ENCODE measurements at regions not wholly inside any gene's neighbourhood (a gene's known extent, or its start where the extent isn't known, plus 50 kb on each side); places are given as distances from the start of the nearest gene placed in this dataset.
"Not testable (repeated sequence)": the region's sequence is repeated elsewhere in the genome, so short reads cannot be mapped to it uniquely, and the experiment has no call there.

- Histone ChIP-seq H3K36me3 (no peaks in the 10 kb centered on the region), H3K4me1 (no peaks in the 10 kb centered on the region), H3K9me3 (no peaks in the 10 kb centered on the region), H3K27me3 (no peaks in the 10 kb centered on the region), H3K27ac (no peak overlapping the region), H3K4me3 (no peak overlapping the region)
- no peak for DNase-seq
- TF ChIP-seq, protein P1, sequence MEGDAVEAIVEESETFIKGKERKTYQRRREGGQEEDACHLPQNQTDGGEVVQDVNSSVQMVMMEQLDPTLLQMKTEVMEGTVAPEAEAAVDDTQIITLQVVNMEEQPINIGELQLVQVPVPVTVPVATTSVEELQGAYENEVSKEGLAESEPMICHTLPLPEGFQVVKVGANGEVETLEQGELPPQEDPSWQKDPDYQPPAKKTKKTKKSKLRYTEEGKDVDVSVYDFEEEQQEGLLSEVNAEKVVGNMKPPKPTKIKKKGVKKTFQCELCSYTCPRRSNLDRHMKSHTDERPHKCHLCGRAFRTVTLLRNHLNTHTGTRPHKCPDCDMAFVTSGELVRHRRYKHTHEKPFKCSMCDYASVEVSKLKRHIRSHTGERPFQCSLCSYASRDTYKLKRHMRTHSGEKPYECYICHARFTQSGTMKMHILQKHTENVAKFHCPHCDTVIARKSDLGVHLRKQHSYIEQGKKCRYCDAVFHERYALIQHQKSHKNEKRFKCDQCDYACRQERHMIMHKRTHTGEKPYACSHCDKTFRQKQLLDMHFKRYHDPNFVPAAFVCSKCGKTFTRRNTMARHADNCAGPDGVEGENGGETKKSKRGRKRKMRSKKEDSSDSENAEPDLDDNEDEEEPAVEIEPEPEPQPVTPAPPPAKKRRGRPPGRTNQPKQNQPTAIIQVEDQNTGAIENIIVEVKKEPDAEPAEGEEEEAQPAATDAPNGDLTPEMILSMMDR (IDR thresholded peaks at IDR 0.05), result no peak
- no peak for TF ChIP-seq POLR2A (IDR thresholded peaks at IDR 0.05)
These were observed 75.6 kb upstream of the RBFOX1 start for GRCh38 chr16:7257016-7257415.

GRCh38 chr16:7246578-7246977 is 86.1 kb upstream of the RBFOX1 start:
- H3K36me3 ChIP-seq, result no peaks in the 10 kb centered on the region
- no peak overlapping the region for H3K4me3 ChIP-seq
- no peak overlapping the region for H3K27ac ChIP-seq
- no peaks in the 10 kb centered on the region for H3K9me3 ChIP-seq
- no peak for TF ChIP-seq POLR2A (IDR thresholded peaks at IDR 0.05)
- TF ChIP-seq, protein P1 (IDR thresholded peaks at IDR 0.05), result no peak
- no peak for DNase-seq
- no peaks in the 10 kb centered on the region for H3K4me1 ChIP-seq
- no peaks in the 10 kb centered on the region for H3K27me3 ChIP-seq

- Histone ChIP-seq H3K27me3 (no peaks in the 10 kb centered on the region), H3K27ac (no peak overlapping the region), H3K9me3 (no peaks in the 10 kb centered on the region), H3K4me3 (no peak overlapping the region), H3K36me3 (no peaks in the 10 kb centered on the region), H3K4me1 (no peaks in the 10 kb centered on the region)
- TF ChIP-seq POLR2A (IDR thresholded peaks at IDR 0.05), result no peak
- TF ChIP-seq, protein P1 (IDR thresholded peaks at IDR 0.05), result no peak
- no peak for DNase-seq
These were observed 93.1 kb upstream of the RBFOX1 start for GRCh38 chr16:7239547-7239946.

DNA sequence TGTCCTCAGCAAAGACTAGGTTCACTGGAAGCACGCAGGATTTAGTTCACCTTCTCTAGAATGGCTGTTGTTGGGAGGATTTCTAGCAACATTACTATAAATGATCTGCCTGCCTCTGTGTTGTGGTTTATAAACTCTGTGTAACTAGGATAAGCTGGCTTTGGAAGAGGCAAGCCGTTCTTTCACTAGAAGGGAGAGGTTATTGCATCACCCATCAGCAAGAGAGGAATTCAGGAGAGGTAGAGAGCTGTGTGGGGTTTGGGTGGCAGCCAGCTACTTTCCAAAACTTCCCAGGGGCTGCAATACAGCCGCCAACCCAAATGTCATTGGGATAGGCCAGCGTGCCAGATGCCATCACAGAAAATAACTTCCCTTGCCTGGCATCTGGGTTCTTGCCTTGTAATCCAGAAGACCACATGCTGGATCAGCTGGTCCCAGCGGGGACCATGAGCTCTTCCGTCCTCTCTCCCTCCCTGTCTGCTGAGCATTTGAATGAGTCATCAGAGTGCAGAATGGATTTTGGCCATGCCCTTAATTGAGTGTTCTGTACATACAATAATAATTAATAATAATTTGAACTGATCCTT is 95.7 kb upstream of the RBFOX1 start:
- no peak for DNase-seq
- H3K9me3 ChIP-seq, result no peaks in the 10 kb centered on the region
- no peaks in the 10 kb centered on the region for H3K36me3 ChIP-seq
- no peak overlapping the region for H3K4me3 ChIP-seq
- H3K27ac ChIP-seq, result no peak overlapping the region
- TF ChIP-seq, protein P1 (IDR thresholded peaks at IDR 0.05), result no peak
- TF ChIP-seq POLR2A (IDR thresholded peaks at IDR 0.05), result no peak
- H3K4me1 ChIP-seq, result no peaks in the 10 kb centered on the region
- no peaks in the 10 kb centered on the region for H3K27me3 ChIP-seq

DNA sequence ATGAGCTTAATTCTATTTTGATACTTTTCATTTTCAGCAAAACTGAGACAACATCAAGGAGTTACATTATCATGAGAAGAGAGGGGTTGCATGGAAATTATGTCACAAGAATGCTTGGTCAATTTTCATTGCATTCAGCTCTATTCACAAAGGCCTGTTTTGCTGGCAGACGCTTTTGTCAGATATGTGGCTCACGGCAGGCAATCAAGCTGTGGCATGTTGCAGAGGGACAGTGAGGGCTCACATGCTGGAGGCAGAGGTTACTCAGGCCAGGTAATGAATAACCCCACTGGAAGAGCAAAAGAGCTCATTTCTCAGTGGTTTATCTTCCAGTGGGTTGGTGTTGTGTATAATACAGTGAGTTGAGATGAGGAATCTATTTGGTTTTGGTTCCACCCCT is 98.7 kb upstream of the RBFOX1 start:
- Histone ChIP-seq H3K36me3 (no peaks in the 10 kb centered on the region), H3K4me3 (no peak overlapping the region), H3K4me1 (no peaks in the 10 kb centered on the region), H3K9me3 (no peaks in the 10 kb centered on the region), H3K27ac (no peak overlapping the region), H3K27me3 (no peaks in the 10 kb centered on the region)
- no peak for DNase-seq
- TF ChIP-seq, protein P1 (IDR thresholded peaks at IDR 0.05), result no peak
- no peak for TF ChIP-seq POLR2A (IDR thresholded peaks at IDR 0.05)

DNA sequence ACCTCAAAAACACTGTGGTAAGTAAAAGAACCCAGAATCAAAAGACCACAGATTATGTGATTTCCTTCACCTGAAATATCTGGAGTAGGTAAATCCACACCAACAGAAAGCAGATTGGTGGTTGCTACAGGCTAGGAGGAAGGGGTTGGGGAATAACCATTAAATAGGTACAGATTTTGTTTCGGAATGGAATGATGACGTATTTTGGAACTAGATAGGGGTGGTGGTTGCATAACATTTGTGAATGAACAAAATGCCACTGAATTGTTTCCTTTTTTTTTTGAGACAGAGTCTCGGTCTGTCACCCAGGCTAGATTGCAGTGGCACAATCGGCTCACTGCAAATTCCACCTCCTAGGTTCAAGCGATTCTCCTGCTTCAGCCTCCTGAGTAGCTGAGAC is 100.9 kb upstream of the RBFOX1 start:
- no peak overlapping the region for H3K27ac ChIP-seq
- H3K4me1 ChIP-seq, result no peaks in the 10 kb centered on the region
- no peak for DNase-seq
- no peaks in the 10 kb centered on the region for H3K36me3 ChIP-seq
- H3K9me3 ChIP-seq, result no peaks in the 10 kb centered on the region
- TF ChIP-seq POLR2A (IDR thresholded peaks at IDR 0.05), result no peak
- TF ChIP-seq, protein P1 (IDR thresholded peaks at IDR 0.05), result no peak
- no peak overlapping the region for H3K4me3 ChIP-seq
- no peaks in the 10 kb centered on the region for H3K27me3 ChIP-seq

DNA sequence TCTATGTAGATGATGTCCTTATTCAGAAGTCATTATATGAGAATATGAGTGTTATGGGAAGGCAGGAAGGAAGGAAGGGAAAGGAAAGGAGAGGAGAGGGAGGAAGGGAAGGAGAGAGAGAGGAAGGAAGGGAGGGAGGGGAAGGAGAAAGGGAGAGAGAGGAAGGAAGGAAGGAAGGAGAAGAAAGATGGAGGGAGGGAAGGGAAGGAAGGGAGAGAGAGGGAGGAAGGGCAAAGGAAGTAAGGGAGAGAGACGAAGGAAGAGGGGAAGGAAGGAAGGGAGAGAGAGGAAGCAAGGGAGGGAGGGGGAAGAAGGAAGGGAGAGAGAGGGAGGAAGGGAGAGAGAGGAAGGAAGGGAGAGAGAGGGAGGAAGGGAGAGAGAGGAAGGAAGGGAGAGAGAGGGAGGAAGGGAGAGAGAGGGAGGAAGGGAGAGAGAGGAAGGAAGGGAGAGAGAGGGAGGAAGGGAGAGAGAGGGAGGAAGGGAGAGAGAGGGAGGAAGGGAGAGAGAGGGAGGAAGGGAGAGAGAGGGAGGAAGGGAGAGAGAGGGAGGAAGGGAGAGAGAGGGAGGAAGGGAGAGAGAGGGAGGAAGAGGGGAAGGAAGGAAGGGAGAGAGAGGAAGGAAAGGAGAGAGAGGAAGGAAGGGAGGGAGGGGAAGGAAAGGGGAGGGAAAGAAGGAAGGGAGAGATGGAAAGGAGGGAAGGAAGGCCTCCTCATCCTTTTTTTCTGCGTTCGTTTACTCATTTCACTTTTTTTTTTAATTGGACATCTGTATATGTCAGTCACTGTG is 103.0 kb upstream of the RBFOX1 start:
- not testable (repeated sequence) for H3K27me3 ChIP-seq, H3K4me1 ChIP-seq, H3K4me3 ChIP-seq, H3K9me3 ChIP-seq, DNase-seq, H3K36me3 ChIP-seq, H3K27ac ChIP-seq
